Stomach (tissue), 4 donors: ENCODE measurements at regions not wholly inside any gene's neighbourhood (a gene's known extent, or its start where the extent isn't known, plus 50 kb on each side); places are given as distances from the start of the nearest gene placed in this dataset.

Experiments used
- EP300 ChIP-seq: sonication (generic); formaldehyde crosslinking; IDR thresholded peaks from one replicate; pipeline ENCODE4 v1.6.1; 2017; ENCODE audit warnings: antibody characterized with exemption
- POLR2A ChIP-seq, 4 donors: fragments of 450-650 bp; IDR thresholded peaks; one replicate each; pipeline ENCODE4 v1.6.1; 2016; ENCODE audit warnings: antibody characterized with exemption in 4 of 4, control low read depth in 2 of 4, mild to moderate bottlenecking in 1 of 4, moderate library complexity in 1 of 4
- POLR2AphosphoS5 ChIP-seq, 3 donors: sonication (generic); formaldehyde crosslinking; IDR thresholded peaks; one replicate each; pipeline ENCODE4 v1.6.1; 2016; ENCODE audit warnings: antibody characterized with exemption in 3 of 3
- TF ChIP-seq, protein P1 (sequence below), 7 experiments: fragments of 450-650 bp in 4 of 7; fragments of 200-600 bp in 3 of 7; sonication (generic) in 3 of 7; IDR thresholded peaks; one replicate each; pipeline ENCODE4 v1.5.1; 2016 to 2019; ENCODE audit warnings: antibody characterized with exemption in 7 of 7, control low read depth in 2 of 7, mild to moderate bottlenecking in 1 of 7

DNA sequence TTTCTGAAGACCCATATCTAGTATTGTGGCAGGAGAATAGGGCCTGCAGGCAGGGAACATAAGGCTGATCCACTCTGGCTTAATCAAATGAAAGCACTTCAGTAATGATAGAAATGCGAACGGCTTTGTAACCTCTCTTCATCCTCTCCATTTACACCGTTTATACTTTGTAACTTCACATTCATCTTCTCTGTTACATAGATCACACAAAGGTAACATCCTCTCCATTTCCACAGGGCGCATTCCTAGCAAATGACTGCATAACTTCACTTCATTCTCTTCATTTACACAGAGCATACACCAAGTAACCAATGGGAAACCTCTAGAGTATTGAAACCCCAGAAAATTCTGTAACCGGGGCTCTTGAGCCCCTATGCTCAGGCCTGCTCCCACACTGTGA lies 65.5 kb upstream of the SLC34A2 start:
- TF ChIP-seq, protein P1, sequence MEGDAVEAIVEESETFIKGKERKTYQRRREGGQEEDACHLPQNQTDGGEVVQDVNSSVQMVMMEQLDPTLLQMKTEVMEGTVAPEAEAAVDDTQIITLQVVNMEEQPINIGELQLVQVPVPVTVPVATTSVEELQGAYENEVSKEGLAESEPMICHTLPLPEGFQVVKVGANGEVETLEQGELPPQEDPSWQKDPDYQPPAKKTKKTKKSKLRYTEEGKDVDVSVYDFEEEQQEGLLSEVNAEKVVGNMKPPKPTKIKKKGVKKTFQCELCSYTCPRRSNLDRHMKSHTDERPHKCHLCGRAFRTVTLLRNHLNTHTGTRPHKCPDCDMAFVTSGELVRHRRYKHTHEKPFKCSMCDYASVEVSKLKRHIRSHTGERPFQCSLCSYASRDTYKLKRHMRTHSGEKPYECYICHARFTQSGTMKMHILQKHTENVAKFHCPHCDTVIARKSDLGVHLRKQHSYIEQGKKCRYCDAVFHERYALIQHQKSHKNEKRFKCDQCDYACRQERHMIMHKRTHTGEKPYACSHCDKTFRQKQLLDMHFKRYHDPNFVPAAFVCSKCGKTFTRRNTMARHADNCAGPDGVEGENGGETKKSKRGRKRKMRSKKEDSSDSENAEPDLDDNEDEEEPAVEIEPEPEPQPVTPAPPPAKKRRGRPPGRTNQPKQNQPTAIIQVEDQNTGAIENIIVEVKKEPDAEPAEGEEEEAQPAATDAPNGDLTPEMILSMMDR (IDR thresholded peaks at IDR 0.05) = no peak
- no peak for TF ChIP-seq POLR2A (IDR thresholded peaks at IDR 0.05)
- no peak for TF ChIP-seq POLR2AphosphoS5 (IDR thresholded peaks at IDR 0.05)
- TF ChIP-seq EP300 = no peak
